HEK293T (cell line): ENCODE measurements at regions not wholly inside any gene's neighbourhood (a gene's known extent, or its start where the extent isn't known, plus 50 kb on each side); places are given as distances from the start of the nearest gene placed in this dataset.

Source experiments
- ARNT ChIP-seq: fragments of 450-650 bp; IDR thresholded peaks from 2 replicates; pipeline ENCODE4 v1.6.1; 2017; ENCODE audit warnings: mild to moderate bottlenecking
- BHLHE40 ChIP-seq: fragments of 450-650 bp; IDR thresholded peaks from 2 replicates; pipeline ENCODE4 v1.6.1; 2016; ENCODE audit warnings: mild to moderate bottlenecking, moderate library complexity, borderline replicate concordance
- CTBP1 ChIP-seq: fragments of 450-650 bp; IDR thresholded peaks from 2 replicates; pipeline ENCODE4 v1.6.1; 2016; ENCODE audit warnings: borderline replicate concordance
- ELF4 ChIP-seq: fragments of 450-650 bp; IDR thresholded peaks from 2 replicates; pipeline ENCODE4 v1.6.1; 2017; ENCODE audit warnings: antibody characterized with exemption
- FOXA1 ChIP-seq: fragments of 450-650 bp; IDR thresholded peaks from 2 replicates; pipeline ENCODE4 v1.6.1; 2016; ENCODE audit warnings: mild to moderate bottlenecking
- FOXK2 ChIP-seq: fragments of 450-650 bp; IDR thresholded peaks from 2 replicates; pipeline ENCODE4 v1.6.1; 2016; ENCODE audit warnings: mild to moderate bottlenecking
- FOXM1 ChIP-seq: fragments of 450-650 bp; IDR thresholded peaks from 2 replicates; pipeline ENCODE4 v1.6.1; 2017; ENCODE audit warnings: mild to moderate bottlenecking, borderline replicate concordance
- HDGF ChIP-seq: fragments of 450-650 bp; IDR thresholded peaks from 2 replicates; pipeline ENCODE4 v1.6.1; 2017; ENCODE audit warnings: antibody characterized with exemption, borderline replicate concordance
- SP1 ChIP-seq: fragments of 450-650 bp; IDR thresholded peaks from 2 replicates; pipeline ENCODE4 v1.6.1; 2017
- SUZ12 ChIP-seq: fragments of 450-650 bp; IDR thresholded peaks from 2 replicates; pipeline ENCODE4 v1.6.1; 2016; ENCODE audit warnings: mild to moderate bottlenecking
- TARDBP ChIP-seq: fragments of 450-650 bp; IDR thresholded peaks from 2 replicates; pipeline ENCODE4 v1.6.1; 2016
- TF ChIP-seq, protein P1 (sequence below): fragments of 450-650 bp; IDR thresholded peaks from 2 replicates; pipeline ENCODE4 v1.6.1; 2016

DNA sequence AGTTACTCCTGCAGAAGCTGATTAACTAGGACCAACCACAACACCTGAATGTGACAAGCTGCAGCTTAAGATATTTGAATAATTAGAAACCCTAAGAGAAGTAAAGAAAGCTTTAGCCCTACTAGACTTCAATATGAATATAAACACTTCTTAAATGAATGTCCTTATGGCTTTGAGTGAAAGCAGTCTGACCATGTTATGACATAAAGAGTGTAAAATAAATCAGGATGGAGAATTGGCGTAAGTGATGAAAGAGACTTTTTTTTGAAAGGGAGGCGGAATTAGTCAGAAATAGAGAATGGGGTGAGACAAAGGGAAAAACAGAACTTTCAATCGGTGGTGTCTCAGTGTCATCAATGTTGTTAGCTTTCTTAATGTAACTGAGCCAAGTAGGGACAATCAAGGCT, 117.2 kb upstream of the MAGEB16 start:
- TF ChIP-seq SUZ12 (no peak), ARNT (no peak), FOXM1 (no peak), FOXK2 (no peak), HDGF (no peak), BHLHE40 (no peak), ELF4 (no peak), SP1 (no peak), TARDBP (no peak), FOXA1 (no peak), CTBP1 (no peak)
- TF ChIP-seq, protein P1, sequence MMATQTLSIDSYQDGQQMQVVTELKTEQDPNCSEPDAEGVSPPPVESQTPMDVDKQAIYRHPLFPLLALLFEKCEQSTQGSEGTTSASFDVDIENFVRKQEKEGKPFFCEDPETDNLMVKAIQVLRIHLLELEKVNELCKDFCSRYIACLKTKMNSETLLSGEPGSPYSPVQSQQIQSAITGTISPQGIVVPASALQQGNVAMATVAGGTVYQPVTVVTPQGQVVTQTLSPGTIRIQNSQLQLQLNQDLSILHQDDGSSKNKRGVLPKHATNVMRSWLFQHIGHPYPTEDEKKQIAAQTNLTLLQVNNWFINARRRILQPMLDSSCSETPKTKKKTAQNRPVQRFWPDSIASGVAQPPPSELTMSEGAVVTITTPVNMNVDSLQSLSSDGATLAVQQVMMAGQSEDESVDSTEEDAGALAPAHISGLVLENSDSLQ: no peak
